Epithelial cell of proximal tubule (primary cell): ENCODE measurements at regions not wholly inside any gene's neighbourhood (a gene's known extent, or its start where the extent isn't known, plus 50 kb on each side); places are given as distances from the start of the nearest gene placed in this dataset.

ENCODE experiments used
- DNase-seq: peaks from one replicate; pipeline ENCODE4 v3.0.0-alpha.2; 2011; ENCODE audit warnings: low read depth
- H3K4me3 ChIP-seq: 2 replicates; pipeline ENCODE4 v1.5.1; 2011; ENCODE audit warnings: low read depth, mild to moderate bottlenecking, low read length
- CTCF ChIP-seq: conservative IDR thresholded peaks from 2 replicates; pipeline ENCODE4 v1.5.1; 2012; ENCODE audit warnings: low read depth, mild to moderate bottlenecking, low read length

GRCh38 chrX:124282580-124282979, 49.9 kb upstream of the TEX13D start:
- DNase-seq, result no peak
- TF ChIP-seq CTCF, result no peak
- no peak overlapping the region for H3K4me3 ChIP-seq
